ENCODE measurements at regions not wholly inside any gene's neighbourhood (a gene's known extent, or its start where the extent isn't known, plus 50 kb on each side); places are given as distances from the start of the nearest gene placed in this dataset.

GRCh38 chr10:15461353-15462108 is 90.4 kb upstream of the FAM171A1 start:
- TF ChIP-seq PKNOX1 (IDR thresholded peaks at IDR 0.05) = no peak
- no peak for TF ChIP-seq FOXM1 (IDR thresholded peaks at IDR 0.05; ENCODE audit: borderline replicate concordance)
- no peak for TF ChIP-seq HDGF (IDR thresholded peaks at IDR 0.05; ENCODE audit: borderline replicate concordance)
- TF ChIP-seq ELF4 (IDR thresholded peaks at IDR 0.05) = no peak
- TF ChIP-seq ARNT (IDR thresholded peaks at IDR 0.05) = no peak
- TF ChIP-seq NFRKB (IDR thresholded peaks at IDR 0.05) = no peak
- no peak for TF ChIP-seq SUZ12 (IDR thresholded peaks at IDR 0.05)
- TF ChIP-seq TARDBP (IDR thresholded peaks at IDR 0.05) = no peak
- TF ChIP-seq BHLHE40 (IDR thresholded peaks at IDR 0.05; ENCODE audit: borderline replicate concordance) = no peak
- TF ChIP-seq FOXA1 (IDR thresholded peaks at IDR 0.05) = no peak
- no peak for TF ChIP-seq SP1 (IDR thresholded peaks at IDR 0.05)
- TF ChIP-seq LEF1 (IDR thresholded peaks at IDR 0.05; ENCODE audit: borderline replicate concordance) = no peak
